Activated CD8-positive, alpha-beta T cell treated with anti-CD3 and anti-CD28 coated beads for 36 hours (primary cell): ENCODE measurements at regions not wholly inside any gene's neighbourhood (a gene's known extent, or its start where the extent isn't known, plus 50 kb on each side); places are given as distances from the start of the nearest gene placed in this dataset.

Source experiments
- ATAC-seq: fragments of 200-7000 bp; cut with Tn5 transposase; one replicate; pipeline ENCODE4 v1.10.0; 2021; ENCODE audit warnings: mild to moderate bottlenecking, moderate library complexity
- CTCF ChIA-PET: fragments of 350-600 bp; sonication (Branson Sonifier 250); formaldehyde crosslinking; loops from one replicate; lab custom pipeline; 2021; ENCODE audit warnings: antibody characterized with exemption; lab: Charles Lee
- POLR2A ChIA-PET: fragments of 350-600 bp; sonication (Branson Sonifier 250); formaldehyde crosslinking; loops from one replicate; lab custom pipeline; 2021; ENCODE audit warnings: antibody characterized with exemption; lab: Charles Lee
- DNase-seq: peaks from one replicate; pipeline ENCODE4 v3.0.0-alpha.2; 2020
- H3K27ac Mint-ChIP-seq: one replicate; pipeline ENCODE4 v1.8.0; 2021; ENCODE audit warnings: mild to moderate bottlenecking, mixed read lengths
- H3K27me3 Mint-ChIP-seq: one replicate; pipeline ENCODE4 v1.8.0; 2021; ENCODE audit warnings: mixed read lengths
- H3K36me3 Mint-ChIP-seq: one replicate; pipeline ENCODE4 v1.8.0; 2021; ENCODE audit warnings: low read depth, mixed read lengths
- H3K4me1 Mint-ChIP-seq: one replicate; pipeline ENCODE4 v1.8.0; 2021; ENCODE audit warnings: low read depth, mixed read lengths
- H3K4me3 Mint-ChIP-seq: one replicate; pipeline ENCODE4 v1.8.0; 2021; ENCODE audit warnings: mild to moderate bottlenecking, moderate library complexity, mixed read lengths
- H3K9me3 Mint-ChIP-seq: one replicate; pipeline ENCODE4 v1.8.0; 2021; ENCODE audit warnings: mixed read lengths
- CTCF ChIP-seq: fragments of 200-600 bp; IDR thresholded peaks from one replicate; pipeline ENCODE4 v1.8.0; 2022; ENCODE audit warnings: antibody characterized with exemption, mild to moderate bottlenecking
- intact Hi-C: fragments of 100-400 bp; cut with micrococcal nuclease; formaldehyde crosslinking; loops from one replicate; pipeline ENCODE4 v1.10.0; 2022

GRCh38 chr16:48788475-48788874, 178.5 kb upstream of the N4BP1 start:
- Mint-ChIP-seq H3K36me3 (no peaks in the 10 kb centered on the region), H3K27me3 (no peaks in the 10 kb centered on the region), H3K4me1 (no peaks in the 10 kb centered on the region), H3K27ac (no peak overlapping the region), H3K9me3 (peaks cover 2% of the 10 kb centered on the region), H3K4me3 (no peak overlapping the region)
- ChIA-PET POLR2A (no interaction called here), CTCF (no interaction called here)
- intact Hi-C loops, result no loop called here
- no peak for TF ChIP-seq CTCF
- DNase-seq (no peak), ATAC-seq (no peak)

GRCh38 chr16:48745541-48745940, 135.6 kb upstream of the N4BP1 start:
- ChIA-PET CTCF (no interaction called here), POLR2A (no interaction called here)
- H3K9me3 Mint-ChIP-seq, result peaks cover 9% of the 10 kb centered on the region
- H3K36me3 Mint-ChIP-seq, result no peaks in the 10 kb centered on the region
- ATAC-seq (no peak), DNase-seq (no peak)
- intact Hi-C loops, result no loop called here
- no peaks in the 10 kb centered on the region for H3K27me3 Mint-ChIP-seq
- TF ChIP-seq CTCF, result no peak
- H3K4me1 Mint-ChIP-seq, result no peaks in the 10 kb centered on the region
- no peak overlapping the region for H3K27ac Mint-ChIP-seq
- no peak overlapping the region for H3K4me3 Mint-ChIP-seq

DNA sequence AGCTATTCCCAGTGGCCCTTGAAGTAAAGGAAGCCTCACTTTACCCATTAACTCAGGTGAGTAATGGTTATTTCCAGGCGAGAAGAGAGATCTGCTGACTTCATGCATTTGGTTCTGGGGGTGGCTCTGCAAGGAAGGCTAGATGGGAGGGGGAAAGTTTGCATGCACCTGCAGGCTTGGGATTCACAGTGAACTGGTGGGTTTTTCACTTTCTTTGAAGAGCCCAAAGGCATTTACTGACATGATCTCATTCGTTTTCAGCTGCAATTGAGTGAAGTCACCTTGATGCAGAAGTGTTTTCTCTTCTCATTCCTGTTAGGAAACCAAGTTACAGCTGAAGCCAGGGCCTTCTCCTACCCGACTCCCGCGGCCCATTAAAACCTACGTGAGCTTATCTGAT, 131.0 kb upstream of the N4BP1 start:
- ATAC-seq (no peak), DNase-seq (no peak)
- CTCF ChIA-PET, result interaction anchor here (0.7 kb wide), 1 partner anchor 13 kb away, joined by 3 read pairs; no protein-coding TSS in a partner anchor
- intact Hi-C loops, result no loop called here
- POLR2A ChIA-PET, result interaction anchor here (0.6 kb wide), 1 partner anchor 447 kb away, joined by 3 read pairs; no protein-coding TSS in a partner anchor
- Mint-ChIP-seq H3K9me3 (peaks cover 9% of the 10 kb centered on the region), H3K4me1 (no peaks in the 10 kb centered on the region), H3K36me3 (no peaks in the 10 kb centered on the region), H3K4me3 (no peak overlapping the region), H3K27me3 (no peaks in the 10 kb centered on the region), H3K27ac (no peak overlapping the region)
- no peak for TF ChIP-seq CTCF

GRCh38 chr16:48734220-48734619, 124.2 kb upstream of the N4BP1 start:
- no peak overlapping the region for H3K27ac Mint-ChIP-seq
- no peaks in the 10 kb centered on the region for H3K27me3 Mint-ChIP-seq
- no peaks in the 10 kb centered on the region for H3K4me1 Mint-ChIP-seq
- H3K9me3 Mint-ChIP-seq, result no peaks in the 10 kb centered on the region
- TF ChIP-seq CTCF, result no peak
- DNase-seq (no peak), ATAC-seq (no peak)
- intact Hi-C loops, result no loop called here
- no peaks in the 10 kb centered on the region for H3K36me3 Mint-ChIP-seq
- POLR2A ChIA-PET, result no interaction called here
- CTCF ChIA-PET, result no interaction called here
- no peak overlapping the region for H3K4me3 Mint-ChIP-seq

- Mint-ChIP-seq H3K4me3 (no peak overlapping the region), H3K9me3 (no peaks in the 10 kb centered on the region), H3K27me3 (peaks cover 2% of the 10 kb centered on the region), H3K36me3 (no peaks in the 10 kb centered on the region), H3K27ac (no peak overlapping the region), H3K4me1 (no peaks in the 10 kb centered on the region)
- DNase-seq (no peak), ATAC-seq (no peak)
- POLR2A ChIA-PET, result no interaction called here
- CTCF ChIA-PET, result no interaction called here
- no peak for TF ChIP-seq CTCF
- intact Hi-C loops, result no loop called here
These were observed 94.7 kb upstream of the N4BP1 start for GRCh38 chr16:48704710-48705109.
